ENCODE measurements at regions not wholly inside any gene's neighbourhood (a gene's known extent, or its start where the extent isn't known, plus 50 kb on each side); places are given as distances from the start of the nearest gene placed in this dataset.

GRCh38 chr9:86829496-86830046 is 117.7 kb downstream of the GAS1 start:
- no peak for DNase-seq

- DNase-seq, result no peak
These were observed 118.7 kb downstream of the GAS1 start for GRCh38 chr9:86828631-86829030.

- no peak for DNase-seq
These were observed 119.4 kb downstream of the GAS1 start for GRCh38 chr9:86827893-86828292.

GRCh38 chr9:86825299-86825698 is 122.0 kb downstream of the GAS1 start:
- no peak for DNase-seq

GRCh38 chr9:86822006-86822801 is 125.1 kb downstream of the GAS1 start:
- DNase-seq, result no peak

GRCh38 chr9:86821006-86821845 is 126.1 kb downstream of the GAS1 start:
- DNase-seq, result no peak

GRCh38 chr9:86819552-86819951 is 127.8 kb downstream of the GAS1 start:
- DNase-seq, result no peak

GRCh38 chr9:86818636-86819035 is 128.7 kb downstream of the GAS1 start:
- no peak for DNase-seq

- DNase-seq, result no peak
These were observed 130.4 kb downstream of the GAS1 start for GRCh38 chr9:86816868-86817267.

- no peak for DNase-seq
These were observed 130.9 kb downstream of the GAS1 start for GRCh38 chr9:86816366-86816765.

- no peak for DNase-seq
These were observed 134.7 kb downstream of the GAS1 start for GRCh38 chr9:86812616-86813015.

- DNase-seq, result no peak
These were observed 137.4 kb downstream of the GAS1 start for GRCh38 chr9:86809759-86810367.

GRCh38 chr9:86809151-86809550 is 138.2 kb downstream of the GAS1 start:
- no peak for DNase-seq

GRCh38 chr9:86807367-86807976 is 139.8 kb downstream of the GAS1 start:
- DNase-seq, result no peak

- no peak for DNase-seq
These were observed 143.3 kb downstream of the GAS1 start for GRCh38 chr9:86804011-86804410.

GRCh38 chr9:86802900-86803673 is 144.2 kb downstream of the GAS1 start:
- no peak for DNase-seq

GRCh38 chr9:86801246-86801645 is 146.1 kb downstream of the GAS1 start:
- no peak for DNase-seq

GRCh38 chr9:86800681-86801080 is 146.6 kb downstream of the GAS1 start:
- DNase-seq, result no peak

GRCh38 chr9:86798966-86799365 is 148.3 kb downstream of the GAS1 start:
- DNase-seq, result no peak

- no peak for DNase-seq
These were observed 150.6 kb downstream of the GAS1 start for GRCh38 chr9:86796666-86797065.

GRCh38 chr9:86795823-86796553 is 151.3 kb downstream of the GAS1 start:
- no peak for DNase-seq
